Kidney epithelial cell (primary cell): ENCODE measurements at regions not wholly inside any gene's neighbourhood (a gene's known extent, or its start where the extent isn't known, plus 50 kb on each side); places are given as distances from the start of the nearest gene placed in this dataset.

ENCODE experiments used
- DNase-seq: peaks from one replicate; pipeline ENCODE4 v3.0.0-alpha.2; 2010; ENCODE audit warnings: low read depth
- H3K27me3 ChIP-seq: 2 replicates; pipeline ENCODE4 v1.6.0; 2011; ENCODE audit warnings: low read length; ENCODE audit not compliant: control insufficient read depth, insufficient read depth
- H3K36me3 ChIP-seq: 2 replicates; pipeline ENCODE4 v1.5.1; 2011; ENCODE audit warnings: low read length; ENCODE audit not compliant: control insufficient read depth, insufficient read depth
- H3K4me3 ChIP-seq: 2 replicates; pipeline ENCODE4 v1.5.1; 2011; ENCODE audit warnings: low read depth, mild to moderate bottlenecking, control low read depth, low read length
- TF ChIP-seq, protein P1 (sequence below): IDR thresholded peaks from 2 replicates; pipeline ENCODE4 v1.5.1; 2011; ENCODE audit warnings: mild to moderate bottlenecking, moderate library complexity, low read length, control low read depth, inconsistent platforms; ENCODE audit not compliant: insufficient read depth, poor library complexity, severe bottlenecking

DNA sequence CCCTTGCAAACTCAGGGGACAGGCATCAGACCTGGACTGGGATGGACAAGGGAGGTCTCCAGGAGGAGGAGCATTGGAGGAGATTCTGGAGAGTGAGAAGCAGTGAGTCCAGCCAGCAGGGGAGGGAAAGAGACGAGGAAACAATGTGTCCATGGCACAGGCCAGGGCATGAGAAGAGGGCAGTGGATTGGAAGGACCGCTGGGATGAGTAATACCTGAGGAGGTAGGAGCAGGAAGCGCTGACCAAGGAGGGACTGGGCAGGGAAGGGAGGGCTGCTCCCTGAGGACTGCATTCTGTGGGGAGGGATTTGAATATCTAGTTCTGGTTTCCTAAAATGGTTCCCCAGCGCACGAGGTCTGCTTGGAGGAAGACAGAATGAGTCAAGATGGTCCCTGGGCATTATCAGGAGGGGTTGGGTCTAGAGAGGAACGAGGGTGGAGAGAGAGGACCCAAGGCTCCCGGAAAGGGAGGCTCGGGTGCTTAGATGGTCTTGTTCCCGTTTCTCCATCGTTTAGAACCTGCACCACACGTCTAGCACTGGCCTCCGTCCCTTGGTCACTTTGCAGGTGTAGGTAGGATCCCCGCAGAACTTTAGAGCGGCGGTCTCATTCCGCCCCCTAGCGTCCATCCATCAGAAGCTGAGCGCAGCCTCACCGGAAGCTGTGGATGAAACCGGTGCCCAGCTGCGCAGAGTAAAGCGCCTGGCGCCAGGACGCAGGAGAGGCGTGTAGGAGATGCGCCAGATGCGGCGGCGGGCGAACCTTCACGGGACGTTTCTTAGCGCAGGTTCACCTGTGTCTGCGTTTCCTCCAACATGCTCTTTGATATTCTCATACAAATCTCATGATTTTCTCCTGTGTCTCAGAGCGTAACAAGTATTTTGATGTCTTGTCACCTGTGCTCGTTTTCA, 190.7 kb upstream of the NDN start:
- no peak for DNase-seq
- Histone ChIP-seq H3K4me3 (no peak overlapping the region), H3K27me3 (no peaks in the 10 kb centered on the region), H3K36me3 (no peaks in the 10 kb centered on the region)
- TF ChIP-seq, protein P1, sequence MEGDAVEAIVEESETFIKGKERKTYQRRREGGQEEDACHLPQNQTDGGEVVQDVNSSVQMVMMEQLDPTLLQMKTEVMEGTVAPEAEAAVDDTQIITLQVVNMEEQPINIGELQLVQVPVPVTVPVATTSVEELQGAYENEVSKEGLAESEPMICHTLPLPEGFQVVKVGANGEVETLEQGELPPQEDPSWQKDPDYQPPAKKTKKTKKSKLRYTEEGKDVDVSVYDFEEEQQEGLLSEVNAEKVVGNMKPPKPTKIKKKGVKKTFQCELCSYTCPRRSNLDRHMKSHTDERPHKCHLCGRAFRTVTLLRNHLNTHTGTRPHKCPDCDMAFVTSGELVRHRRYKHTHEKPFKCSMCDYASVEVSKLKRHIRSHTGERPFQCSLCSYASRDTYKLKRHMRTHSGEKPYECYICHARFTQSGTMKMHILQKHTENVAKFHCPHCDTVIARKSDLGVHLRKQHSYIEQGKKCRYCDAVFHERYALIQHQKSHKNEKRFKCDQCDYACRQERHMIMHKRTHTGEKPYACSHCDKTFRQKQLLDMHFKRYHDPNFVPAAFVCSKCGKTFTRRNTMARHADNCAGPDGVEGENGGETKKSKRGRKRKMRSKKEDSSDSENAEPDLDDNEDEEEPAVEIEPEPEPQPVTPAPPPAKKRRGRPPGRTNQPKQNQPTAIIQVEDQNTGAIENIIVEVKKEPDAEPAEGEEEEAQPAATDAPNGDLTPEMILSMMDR = peak; percentile 62

DNA sequence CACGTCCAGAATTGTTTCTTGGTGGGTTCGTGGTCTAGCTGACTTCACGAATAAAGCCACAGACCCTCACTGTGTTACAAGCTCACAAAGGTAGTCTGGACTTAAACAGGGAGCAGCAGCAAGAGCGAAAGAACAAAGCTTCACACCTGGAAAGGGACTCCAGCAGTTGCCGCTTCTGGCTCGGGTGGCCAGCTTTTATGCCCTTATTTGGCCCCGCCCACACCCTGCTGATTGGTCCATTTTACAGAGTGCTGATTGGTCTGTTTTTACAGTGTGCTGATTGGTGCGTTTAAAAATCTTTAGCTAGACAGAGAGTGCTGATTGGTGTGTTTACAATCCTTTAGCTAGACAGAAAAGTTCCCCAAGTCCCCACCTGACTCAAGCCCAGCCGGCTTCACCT, 194.2 kb upstream of the NDN start:
- no peak for DNase-seq
- no peaks in the 10 kb centered on the region for H3K36me3 ChIP-seq
- H3K4me3 ChIP-seq = no peak overlapping the region
- no peaks in the 10 kb centered on the region for H3K27me3 ChIP-seq
- TF ChIP-seq, protein P1 = no peak

DNA sequence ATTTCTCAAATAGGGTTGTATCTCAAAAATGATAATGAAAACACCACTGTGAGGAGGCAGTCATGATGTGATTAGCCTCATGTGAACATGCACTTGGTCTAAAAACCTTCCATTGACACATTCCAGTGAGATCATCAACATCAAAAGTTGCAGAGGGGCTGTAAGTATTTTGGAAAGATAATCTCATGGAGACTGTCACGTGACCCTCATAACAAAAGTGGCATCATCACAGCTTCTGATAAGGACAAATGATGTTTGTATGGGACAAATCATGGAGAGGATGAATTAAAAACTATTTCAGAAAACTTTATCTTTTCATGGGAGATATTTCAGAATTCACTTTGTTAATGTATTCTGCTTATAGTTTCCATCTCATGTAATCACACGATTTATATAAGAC, 203.1 kb upstream of the NDN start:
- no peaks in the 10 kb centered on the region for H3K27me3 ChIP-seq
- no peak for DNase-seq
- TF ChIP-seq, protein P1 = no peak

DNA sequence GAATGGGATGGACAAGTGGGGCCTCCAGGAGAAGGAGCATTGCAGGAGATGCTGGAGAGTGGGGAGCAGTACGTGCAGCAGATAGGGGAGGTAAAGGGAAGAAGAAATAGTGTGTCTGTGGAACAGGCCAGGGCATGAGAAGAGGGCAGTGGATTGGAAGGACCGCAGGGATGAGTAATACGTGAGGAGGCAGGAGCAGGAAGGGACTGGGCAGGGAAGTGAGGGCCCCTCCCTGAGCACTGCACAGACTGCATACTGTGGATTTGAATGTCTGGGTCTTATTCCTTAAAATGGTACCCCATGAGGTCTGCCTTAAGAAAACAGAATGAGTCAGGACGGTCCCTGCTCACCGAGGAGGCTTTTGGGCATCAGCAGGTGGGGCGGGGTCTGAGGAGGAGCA, 210.0 kb upstream of the NDN start:
- TF ChIP-seq, protein P1 = no peak
- Histone ChIP-seq H3K4me3 (no peak overlapping the region), H3K36me3 (no peaks in the 10 kb centered on the region), H3K27me3 (no peaks in the 10 kb centered on the region)
- no peak for DNase-seq

More for the DNA sequence above, 203.1 kb upstream of the NDN start:
- no peaks in the 10 kb centered on the region for H3K36me3 ChIP-seq
- H3K4me3 ChIP-seq = no peak overlapping the region

DNA sequence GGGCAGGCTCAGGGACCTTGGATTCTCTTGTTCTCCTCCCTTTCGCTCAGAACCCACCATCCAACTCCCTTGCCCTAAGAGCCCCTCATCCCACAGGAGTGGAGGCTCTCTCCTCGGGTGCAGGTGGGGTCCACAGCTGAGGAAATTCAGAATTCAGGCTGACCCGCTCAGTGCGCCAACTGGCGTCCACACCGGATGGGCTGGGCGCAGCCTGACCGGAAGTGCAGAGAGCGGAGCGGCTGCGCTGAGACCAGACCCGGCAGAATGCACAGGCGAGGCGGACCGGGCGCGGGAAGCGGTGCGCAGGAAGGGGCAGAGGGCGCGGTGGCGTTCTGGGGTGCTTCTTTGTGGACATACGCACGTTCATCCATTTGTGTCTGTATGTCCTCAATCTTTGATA, 210.4 kb upstream of the NDN start:
- TF ChIP-seq, protein P1 = no peak
- H3K4me3 ChIP-seq = no peak overlapping the region
- H3K36me3 ChIP-seq = no peaks in the 10 kb centered on the region
- H3K27me3 ChIP-seq = no peaks in the 10 kb centered on the region
- DNase-seq = no peak

DNA sequence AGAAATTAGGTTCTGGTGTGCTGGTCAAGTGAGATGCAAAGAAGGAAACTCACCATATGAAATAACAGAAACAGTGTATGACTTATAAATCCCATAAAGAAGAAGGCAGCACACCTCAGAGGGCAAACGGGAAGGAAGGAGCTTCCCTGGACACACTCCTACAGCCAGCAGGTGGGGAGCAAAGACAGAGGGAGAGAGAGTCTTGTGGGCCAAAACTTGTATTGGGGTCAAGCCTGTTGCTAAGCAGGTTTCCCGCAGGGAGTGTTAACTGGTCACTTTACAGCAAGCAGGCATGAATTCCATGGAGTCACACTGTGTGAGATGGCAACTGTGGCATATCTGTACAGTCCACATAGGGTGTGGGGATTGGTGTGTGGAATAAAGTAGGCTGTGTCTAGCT, 222.9 kb upstream of the NDN start:
- no peak for DNase-seq
- Histone ChIP-seq H3K36me3 (no peaks in the 10 kb centered on the region), H3K27me3 (peaks cover 2% of the 10 kb centered on the region), H3K4me3 (no peak overlapping the region)
- TF ChIP-seq, protein P1 = no peak
